ENCODE measurements at regions not wholly inside any gene's neighbourhood (a gene's known extent, or its start where the extent isn't known, plus 50 kb on each side); places are given as distances from the start of the nearest gene placed in this dataset.

DNA sequence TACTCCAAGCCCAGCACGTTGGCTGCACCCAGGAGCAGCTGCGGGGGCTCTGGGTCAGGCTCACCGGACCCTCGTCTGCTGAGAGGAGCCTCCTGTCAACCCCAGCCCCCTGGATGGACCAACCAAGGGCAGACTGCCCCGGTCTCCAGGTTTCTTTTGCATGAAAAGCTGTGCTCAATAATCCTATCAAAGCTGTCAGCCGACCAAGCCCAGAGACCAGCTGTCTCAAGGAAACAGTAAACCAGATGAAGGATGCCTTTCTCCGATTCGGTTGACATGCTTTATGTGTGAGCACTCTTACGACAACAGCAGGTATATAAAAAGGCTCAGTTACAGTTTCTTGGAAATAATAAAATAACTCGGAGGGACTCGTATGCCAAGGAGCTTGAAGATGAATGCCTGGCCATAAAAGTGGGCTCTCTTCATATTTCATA is 71.6 kb upstream of the BAIAP2L1 start:
- intact Hi-C loops (cut with DNase I, micrococcal nuclease): no loop called here
- no peak for ATAC-seq
- DNase-seq: no peak

DNA sequence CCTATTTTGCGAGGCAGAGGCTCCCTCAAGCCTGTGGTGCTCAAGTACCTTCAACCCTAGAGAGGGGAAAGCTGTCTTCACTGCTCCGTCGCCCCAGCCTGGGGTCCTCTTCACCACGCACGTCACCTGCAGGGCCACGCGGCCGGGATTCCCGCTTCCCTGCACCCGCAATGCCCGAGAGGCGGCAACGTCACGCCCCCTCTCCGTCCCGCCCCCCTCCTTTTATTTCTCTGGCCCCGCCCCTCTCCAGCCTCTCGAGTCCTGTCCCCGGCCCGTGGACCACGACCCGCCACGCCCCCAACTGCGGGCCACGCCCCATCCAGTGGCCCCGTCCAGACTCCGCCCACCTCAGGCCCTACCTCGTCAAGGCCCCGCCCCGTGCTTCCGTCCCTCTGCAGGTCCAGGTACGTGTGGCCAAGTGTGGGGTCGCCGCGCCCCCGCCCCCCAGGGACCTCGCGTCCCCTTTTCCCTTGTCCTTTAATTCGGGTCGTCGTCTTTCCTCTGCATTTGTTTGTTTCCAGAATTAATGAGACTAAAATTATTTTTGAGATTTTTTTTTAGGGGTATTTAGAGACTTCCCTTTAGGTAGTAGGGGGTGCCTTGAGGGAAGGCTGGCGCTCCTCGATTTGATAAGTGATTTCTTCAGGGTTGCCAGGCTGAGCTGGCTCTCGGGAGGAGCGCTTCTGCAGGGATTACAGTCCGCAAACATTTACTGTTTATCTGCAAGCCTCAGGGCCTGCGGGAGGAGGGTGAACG is 69.8 kb upstream of the BAIAP2L1 start:
- DNase-seq (peak; percentile 75 to 91), ATAC-seq (peak; percentile 100)
- intact Hi-C loops (cut with DNase I, micrococcal nuclease): no loop called here

GRCh38 chr7:98469088-98469487 is 68.2 kb upstream of the BAIAP2L1 start:
- DNase-seq (no peak), ATAC-seq (no peak)
- intact Hi-C loops (cut with DNase I, micrococcal nuclease): no loop called here

DNA sequence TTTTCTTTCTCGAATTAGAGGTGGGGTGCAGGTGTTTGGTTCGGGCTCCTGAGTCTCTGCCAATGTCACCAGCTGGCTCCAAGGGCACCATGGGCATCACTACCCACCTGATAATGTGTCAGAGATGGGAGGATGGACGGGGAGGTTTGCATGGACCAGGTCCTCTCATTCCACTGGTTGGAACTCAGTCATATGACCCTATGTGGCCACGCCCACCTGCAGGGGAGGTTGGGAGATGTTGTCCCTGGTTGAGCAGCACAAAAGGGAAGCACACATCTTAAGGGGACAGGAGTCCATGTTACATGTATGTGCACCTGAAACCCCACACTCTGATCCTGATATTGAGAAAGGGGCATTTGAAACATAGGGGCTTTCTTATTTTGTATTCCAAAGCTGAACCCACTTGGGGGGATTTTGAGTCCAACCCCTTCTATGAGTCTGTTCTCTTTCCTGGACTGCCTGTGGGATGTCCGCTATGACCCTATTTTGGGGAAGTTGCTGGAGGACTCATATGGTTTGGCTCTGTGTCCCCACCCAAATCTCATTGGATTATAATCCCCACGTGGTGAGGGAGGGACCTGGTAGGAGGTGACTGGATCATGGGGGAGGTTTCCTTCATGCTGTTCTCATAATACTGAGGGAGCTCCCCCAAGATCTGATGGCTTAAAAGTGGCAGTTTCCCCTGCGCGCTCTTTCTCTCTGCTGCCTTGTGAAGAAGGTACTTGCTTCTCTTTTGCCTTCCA is 66.9 kb upstream of the BAIAP2L1 start:
- no peak for DNase-seq
- intact Hi-C loops (cut with DNase I, micrococcal nuclease): no loop called here
- no peak for ATAC-seq

GRCh38 chr7:98465022-98465421 is 64.1 kb upstream of the BAIAP2L1 start:
- ATAC-seq: no peak
- intact Hi-C loops (cut with DNase I, micrococcal nuclease): no loop called here
- no peak for DNase-seq

- intact Hi-C loops (cut with DNase I, micrococcal nuclease): no loop called here
- DNase-seq: no peak
- no peak for ATAC-seq
Measured at GRCh38 chr7:98464558-98464940, 63.7 kb upstream of the BAIAP2L1 start.

GRCh38 chr7:98463837-98464557 is 63.1 kb upstream of the BAIAP2L1 start:
- DNase-seq (no peak), ATAC-seq (no peak)
- intact Hi-C loops (cut with DNase I, micrococcal nuclease): no loop called here

GRCh38 chr7:98462911-98463633 is 62.2 kb upstream of the BAIAP2L1 start:
- DNase-seq (no peak), ATAC-seq (no peak)
- intact Hi-C loops (cut with DNase I, micrococcal nuclease): no loop called here

DNA sequence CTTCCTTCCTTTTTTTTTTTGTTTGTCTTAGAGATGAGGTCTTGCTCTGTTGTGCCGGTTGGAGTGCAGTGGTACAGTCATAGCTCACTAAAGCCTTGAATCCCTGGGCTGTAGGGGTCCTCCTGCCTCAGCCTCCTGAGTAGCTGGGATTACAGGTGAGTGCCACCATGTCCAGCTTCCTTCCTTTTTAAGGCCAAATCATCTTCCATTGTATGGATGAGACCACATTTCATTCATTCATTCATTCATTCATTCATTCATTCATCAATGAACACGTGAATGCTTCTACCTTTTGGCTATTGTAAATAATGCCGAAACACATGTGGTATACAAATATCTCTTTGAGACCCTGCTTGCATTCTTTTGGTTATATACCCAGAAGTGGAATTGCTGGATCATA is 60.0 kb upstream of the BAIAP2L1 start:
- ATAC-seq (no peak), DNase-seq (no peak)
- intact Hi-C loops (cut with DNase I, micrococcal nuclease): no loop called here

DNA sequence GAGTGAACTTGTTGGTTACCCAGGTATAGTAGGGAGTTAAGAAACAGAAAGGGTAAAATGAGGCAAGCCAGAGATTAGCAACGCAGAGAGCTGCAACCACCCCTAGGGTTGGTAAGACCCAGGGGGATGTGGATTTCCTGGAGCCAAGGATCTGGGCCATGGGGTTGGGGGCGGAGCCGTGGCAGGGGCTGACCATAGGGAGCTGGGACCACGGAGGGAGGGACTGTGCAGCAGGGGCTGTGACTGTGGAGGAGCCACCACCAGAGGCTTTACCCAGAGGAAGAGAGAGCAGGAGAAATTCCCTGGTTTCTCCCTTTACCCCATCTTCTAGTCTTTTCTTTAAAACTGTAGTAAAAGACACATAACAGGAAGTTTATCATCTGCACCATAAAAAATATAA is 58.6 kb upstream of the BAIAP2L1 start:
- ATAC-seq: no peak
- intact Hi-C loops (cut with DNase I, micrococcal nuclease): no loop called here
- DNase-seq: no peak

GRCh38 chr7:98458090-98458875 is 57.4 kb upstream of the BAIAP2L1 start:
- intact Hi-C loops (cut with DNase I, micrococcal nuclease): no loop called here
- no peak for DNase-seq
- ATAC-seq: no peak

DNA sequence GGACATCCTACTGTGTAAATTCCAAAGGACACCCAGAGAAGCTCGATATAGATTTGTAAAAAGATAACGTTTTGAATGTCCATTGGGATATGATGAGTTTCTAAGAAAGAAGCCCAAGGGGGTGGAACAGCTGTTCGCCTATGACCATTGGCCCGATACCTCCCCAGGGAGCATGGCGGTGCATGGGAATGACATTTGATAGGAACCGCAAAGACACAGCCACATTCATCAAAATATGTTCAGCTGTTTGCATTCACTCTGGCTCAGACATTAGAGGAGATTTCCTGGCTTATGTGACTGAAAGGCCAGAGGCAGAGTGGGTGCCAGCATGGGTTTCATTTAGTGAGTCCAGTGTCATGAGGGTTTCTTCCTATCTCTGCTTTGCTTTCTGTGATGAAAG is 56.0 kb upstream of the BAIAP2L1 start:
- ATAC-seq (no peak), DNase-seq (no peak)
- intact Hi-C loops (cut with DNase I, micrococcal nuclease): no loop called here

- intact Hi-C loops (cut with DNase I, micrococcal nuclease): no loop called here
- DNase-seq: no peak
- no peak for ATAC-seq
Measured at GRCh38 chr7:98452791-98453190, 51.9 kb upstream of the BAIAP2L1 start.
